OCI-LY7 (cell line): ENCODE measurements at regions not wholly inside any gene's neighbourhood (a gene's known extent, or its start where the extent isn't known, plus 50 kb on each side); places are given as distances from the start of the nearest gene placed in this dataset.

Experiments used
- EZH2phosphoT487 ChIP-seq: fragments of 200-600 bp; sonication (generic); IDR thresholded peaks from 2 replicates; pipeline ENCODE4 v1.6.1; 2018; ENCODE audit warnings: low read depth, borderline replicate concordance, mild to moderate bottlenecking, mixed run types, antibody characterized with exemption, low read length, moderate library complexity, mixed read lengths
- TF ChIP-seq, protein P1 (sequence below): fragments of 200-600 bp; sonication (generic); conservative IDR thresholded peaks from 2 replicates; pipeline ENCODE4 v1.5.1; 2014; ENCODE audit warnings: mild to moderate bottlenecking, antibody characterized with exemption, low read length, moderate library complexity, mixed read lengths

GRCh38 chr4:11506194-11506593, 77.5 kb upstream of the HS3ST1 start:
- TF ChIP-seq EZH2phosphoT487 = no peak
- TF ChIP-seq, protein P1, sequence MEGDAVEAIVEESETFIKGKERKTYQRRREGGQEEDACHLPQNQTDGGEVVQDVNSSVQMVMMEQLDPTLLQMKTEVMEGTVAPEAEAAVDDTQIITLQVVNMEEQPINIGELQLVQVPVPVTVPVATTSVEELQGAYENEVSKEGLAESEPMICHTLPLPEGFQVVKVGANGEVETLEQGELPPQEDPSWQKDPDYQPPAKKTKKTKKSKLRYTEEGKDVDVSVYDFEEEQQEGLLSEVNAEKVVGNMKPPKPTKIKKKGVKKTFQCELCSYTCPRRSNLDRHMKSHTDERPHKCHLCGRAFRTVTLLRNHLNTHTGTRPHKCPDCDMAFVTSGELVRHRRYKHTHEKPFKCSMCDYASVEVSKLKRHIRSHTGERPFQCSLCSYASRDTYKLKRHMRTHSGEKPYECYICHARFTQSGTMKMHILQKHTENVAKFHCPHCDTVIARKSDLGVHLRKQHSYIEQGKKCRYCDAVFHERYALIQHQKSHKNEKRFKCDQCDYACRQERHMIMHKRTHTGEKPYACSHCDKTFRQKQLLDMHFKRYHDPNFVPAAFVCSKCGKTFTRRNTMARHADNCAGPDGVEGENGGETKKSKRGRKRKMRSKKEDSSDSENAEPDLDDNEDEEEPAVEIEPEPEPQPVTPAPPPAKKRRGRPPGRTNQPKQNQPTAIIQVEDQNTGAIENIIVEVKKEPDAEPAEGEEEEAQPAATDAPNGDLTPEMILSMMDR = no peak
